DND-41 (cell line): ENCODE measurements at regions not wholly inside any gene's neighbourhood (a gene's known extent, or its start where the extent isn't known, plus 50 kb on each side); places are given as distances from the start of the nearest gene placed in this dataset.

Experiments
- ATAC-seq: fragments of 200-7000 bp; cut with Tn5 transposase; 3 replicates; pipeline ENCODE4 v1.9.1; 2021; ENCODE audit warnings: low read depth; ENCODE audit not compliant: insufficient read depth
- DNase-seq: peaks from one replicate; pipeline ENCODE4 v3.0.0-alpha.2; 2020
- H2AFZ ChIP-seq: 2 replicates; pipeline ENCODE4 v1.6.0; 2012; ENCODE audit warnings: low read depth, low read length
- H3K27ac ChIP-seq: 2 replicates; pipeline ENCODE4 v1.5.1; 2012; ENCODE audit warnings: low read length, inconsistent platforms
- H3K27me3 ChIP-seq: fragments of 200-600 bp; sonication (generic); 2 replicates; pipeline ENCODE4 v1.6.0; 2012; ENCODE audit warnings: low read length, mild to moderate bottlenecking, inconsistent platforms; ENCODE audit not compliant: insufficient read depth, poor library complexity
- H3K36me3 ChIP-seq: 2 replicates; pipeline ENCODE4 v1.5.1; 2012; ENCODE audit warnings: low read length, inconsistent platforms; ENCODE audit not compliant: insufficient read depth
- H3K4me1 ChIP-seq: 2 replicates; pipeline ENCODE4 v1.5.1; 2012; ENCODE audit warnings: mild to moderate bottlenecking, low read length; ENCODE audit not compliant: insufficient read depth
- H3K4me2 ChIP-seq: 2 replicates; pipeline ENCODE4 v1.6.0; 2012; ENCODE audit warnings: mild to moderate bottlenecking, moderate library complexity, low read length, inconsistent platforms; ENCODE audit not compliant: insufficient read depth
- H3K4me3 ChIP-seq, 2 experiments: fragments of 200-600 bp in 1 of 2; shearing (Covaris generic) in 1 of 2; 2 replicates each; pipeline ENCODE4 v1.5.1; 2012 to 2016; ENCODE audit warnings: inconsistent platforms in 2 of 2, low read length in 2 of 2, mild to moderate bottlenecking in 2 of 2, low read depth in 1 of 2, moderate library complexity in 1 of 2
- H3K79me2 ChIP-seq: 2 replicates; pipeline ENCODE4 v1.6.0; 2012; ENCODE audit warnings: low read length, inconsistent platforms; ENCODE audit not compliant: insufficient read depth
- H3K9ac ChIP-seq: 2 replicates; pipeline ENCODE4 v1.6.0; 2012; ENCODE audit warnings: low read depth, mild to moderate bottlenecking, inconsistent platforms, low read length, moderate library complexity
- H3K9me3 ChIP-seq: 2 replicates; pipeline ENCODE4 v1.5.1; 2012; ENCODE audit warnings: low read length, moderate library complexity, mild to moderate bottlenecking, inconsistent platforms; ENCODE audit not compliant: insufficient read depth, severe bottlenecking
- H4K20me1 ChIP-seq: 2 replicates; pipeline ENCODE4 v1.6.0; 2012; ENCODE audit warnings: low read length; ENCODE audit not compliant: insufficient read depth
- EZH2 ChIP-seq: IDR thresholded peaks from 3 replicates; pipeline ENCODE4 v1.6.1; 2012; ENCODE audit warnings: borderline replicate concordance, low read depth, mild to moderate bottlenecking, moderate library complexity, low read length, inconsistent platforms; ENCODE audit not compliant: severe bottlenecking
- TF ChIP-seq, protein P1 (sequence below): IDR thresholded peaks from 2 replicates; pipeline ENCODE4 v1.5.1; 2012; ENCODE audit warnings: borderline replicate concordance, low read length, moderate library complexity, mild to moderate bottlenecking; ENCODE audit not compliant: poor library complexity, severe bottlenecking; ENCODE audit errors: extremely low read depth

DNA sequence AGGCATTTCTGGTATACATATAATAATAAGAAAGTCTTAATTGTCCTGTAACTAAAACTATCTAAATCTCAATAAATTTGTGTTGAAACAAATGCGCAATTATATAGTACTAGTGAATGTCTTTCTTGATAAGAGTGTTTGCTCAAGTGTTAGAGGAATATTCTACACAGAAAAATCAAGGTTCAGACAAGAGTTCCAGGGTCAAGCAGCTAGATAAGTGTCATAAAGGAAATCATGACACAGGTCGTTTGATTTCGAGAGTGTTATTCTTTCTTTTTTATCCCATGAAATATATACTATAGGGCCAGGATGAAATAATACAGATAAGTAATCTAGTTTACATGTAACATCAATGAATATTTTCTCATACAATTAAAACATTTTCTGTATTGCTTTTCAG is 366.1 kb downstream of the UTRN start:
- H3K4me2 ChIP-seq, result no peak overlapping the region
- no peak overlapping the region for H2AFZ ChIP-seq
- H3K36me3 ChIP-seq, result peaks cover 5% of the 10 kb centered on the region; the same call in 1 of the 2 replicates
- 0 out of 2 replicates have a peak, but pooled peaks cover 3% of the 10 kb centered on the region for H3K4me1 ChIP-seq
- no peak overlapping the region for H3K4me3 ChIP-seq
- H3K27me3 ChIP-seq, result no peaks in the 10 kb centered on the region
- ATAC-seq (no peak), DNase-seq (no peak)
- H3K9ac ChIP-seq, result no peak overlapping the region
- H4K20me1 ChIP-seq, result peaks cover 2% of the 10 kb centered on the region; the same call in 1 of the 2 replicates
- H3K27ac ChIP-seq, result no peak overlapping the region
- no peak for TF ChIP-seq EZH2
- TF ChIP-seq, protein P1, sequence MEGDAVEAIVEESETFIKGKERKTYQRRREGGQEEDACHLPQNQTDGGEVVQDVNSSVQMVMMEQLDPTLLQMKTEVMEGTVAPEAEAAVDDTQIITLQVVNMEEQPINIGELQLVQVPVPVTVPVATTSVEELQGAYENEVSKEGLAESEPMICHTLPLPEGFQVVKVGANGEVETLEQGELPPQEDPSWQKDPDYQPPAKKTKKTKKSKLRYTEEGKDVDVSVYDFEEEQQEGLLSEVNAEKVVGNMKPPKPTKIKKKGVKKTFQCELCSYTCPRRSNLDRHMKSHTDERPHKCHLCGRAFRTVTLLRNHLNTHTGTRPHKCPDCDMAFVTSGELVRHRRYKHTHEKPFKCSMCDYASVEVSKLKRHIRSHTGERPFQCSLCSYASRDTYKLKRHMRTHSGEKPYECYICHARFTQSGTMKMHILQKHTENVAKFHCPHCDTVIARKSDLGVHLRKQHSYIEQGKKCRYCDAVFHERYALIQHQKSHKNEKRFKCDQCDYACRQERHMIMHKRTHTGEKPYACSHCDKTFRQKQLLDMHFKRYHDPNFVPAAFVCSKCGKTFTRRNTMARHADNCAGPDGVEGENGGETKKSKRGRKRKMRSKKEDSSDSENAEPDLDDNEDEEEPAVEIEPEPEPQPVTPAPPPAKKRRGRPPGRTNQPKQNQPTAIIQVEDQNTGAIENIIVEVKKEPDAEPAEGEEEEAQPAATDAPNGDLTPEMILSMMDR, result no peak
- H3K9me3 ChIP-seq, result no peaks in the 10 kb centered on the region
- peaks cover 70% of the 10 kb centered on the region for H3K79me2 ChIP-seq

DNA sequence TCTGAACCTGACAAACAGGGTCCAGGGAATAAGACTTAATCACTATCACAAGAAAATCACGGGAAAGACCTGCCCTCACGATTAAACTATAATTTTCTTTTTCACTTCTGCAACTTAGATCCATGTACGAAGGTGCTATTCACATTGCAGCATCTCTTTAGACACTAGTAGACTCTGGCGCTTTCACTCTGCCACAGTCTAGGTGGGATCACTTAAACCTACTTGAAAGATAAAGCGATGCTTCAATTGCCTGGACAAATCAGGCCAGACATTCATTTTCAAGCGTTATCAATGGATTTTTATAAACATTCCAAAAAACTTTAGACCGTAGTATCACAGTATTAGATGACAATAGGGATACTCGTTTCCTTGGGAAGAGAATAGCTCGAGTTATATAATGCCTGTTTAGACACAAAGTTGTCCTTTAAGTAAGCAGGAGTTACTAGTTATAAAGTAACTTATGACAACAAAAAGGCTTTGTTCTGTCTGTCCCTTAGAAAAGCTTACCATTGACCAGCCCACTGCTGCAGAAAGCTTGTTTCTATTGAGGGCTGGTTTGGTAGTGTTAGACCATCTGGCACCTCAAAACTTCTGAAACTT is 367.3 kb downstream of the UTRN start:
- TF ChIP-seq, protein P1, result no peak
- no peak for TF ChIP-seq EZH2
- H3K4me3 ChIP-seq, result no peak overlapping the region
- ATAC-seq, result no peak
- no peak for DNase-seq
- no peak overlapping the region for H3K4me2 ChIP-seq
- H3K36me3 ChIP-seq, result peaks cover 5% of the 10 kb centered on the region; the same call in 1 of the 2 replicates
- H3K4me1 ChIP-seq, result peaks cover 6% of the 10 kb centered on the region
- peaks cover 2% of the 10 kb centered on the region; the same call in 1 of the 2 replicates for H4K20me1 ChIP-seq
- H3K27ac ChIP-seq, result no peak overlapping the region
- H2AFZ ChIP-seq, result no peak overlapping the region
- H3K79me2 ChIP-seq, result peaks cover 76% of the 10 kb centered on the region
- no peak overlapping the region for H3K9ac ChIP-seq
- H3K9me3 ChIP-seq, result no peaks in the 10 kb centered on the region
- no peaks in the 10 kb centered on the region for H3K27me3 ChIP-seq

- Histone ChIP-seq H3K4me3 (no peak overlapping the region), H3K27ac (peak overlapping the region; percentile 4; the same call in 1 of the 2 replicates), H3K9ac (no peak overlapping the region), H3K4me2 (no peak overlapping the region), H3K79me2 (peaks cover 80% of the 10 kb centered on the region), H3K9me3 (no peaks in the 10 kb centered on the region), H2AFZ (no peak overlapping the region), H4K20me1 (peaks cover 2% of the 10 kb centered on the region; the same call in 1 of the 2 replicates), H3K4me1 (peaks cover 22% of the 10 kb centered on the region), H3K36me3 (peaks cover 2% of the 10 kb centered on the region; the same call in 1 of the 2 replicates), H3K27me3 (no peaks in the 10 kb centered on the region)
- DNase-seq, result no peak
- ATAC-seq, result no peak
- TF ChIP-seq, protein P1, result no peak
- no peak for TF ChIP-seq EZH2
These were observed 368.9 kb downstream of the UTRN start for GRCh38 chr6:144653885-144654505.
